Suprapubic skin (tissue), 4 donors: ENCODE measurements at regions not wholly inside any gene's neighbourhood (a gene's known extent, or its start where the extent isn't known, plus 50 kb on each side); places are given as distances from the start of the nearest gene placed in this dataset.

Experiments used
- DNase-seq, 2 donors: peaks; one replicate each; pipeline ENCODE4 v3.0.0-alpha.2; 2019; ENCODE audit warnings: low spot score in 2 of 2
- H3K27ac ChIP-seq: fragments of 200-600 bp; sonication (generic); one replicate; pipeline ENCODE4 v1.5.1; 2019
- H3K27me3 ChIP-seq: fragments of 200-600 bp; sonication (generic); one replicate; pipeline ENCODE4 v1.5.1; 2019
- H3K36me3 ChIP-seq: fragments of 200-600 bp; sonication (generic); one replicate; pipeline ENCODE4 v1.5.1; 2019
- H3K4me1 ChIP-seq: fragments of 200-600 bp; sonication (generic); one replicate; pipeline ENCODE4 v1.5.1; 2019
- H3K4me3 ChIP-seq: fragments of 200-600 bp; sonication (generic); one replicate; pipeline ENCODE4 v1.5.1; 2019; ENCODE audit warnings: mild to moderate bottlenecking
- H3K9me3 ChIP-seq: fragments of 200-600 bp; sonication (generic); one replicate; pipeline ENCODE4 v1.5.1; 2019
- EP300 ChIP-seq: sonication (generic); formaldehyde crosslinking; IDR thresholded peaks from one replicate; pipeline ENCODE4 v1.6.1; 2017; ENCODE audit warnings: antibody characterized with exemption
- POLR2A ChIP-seq, 2 donors: fragments of 450-650 bp; IDR thresholded peaks; one replicate each; pipeline ENCODE4 v1.6.1; 2017; ENCODE audit warnings: antibody characterized with exemption in 2 of 2, mild to moderate bottlenecking in 2 of 2, moderate library complexity in 2 of 2
- POLR2AphosphoS5 ChIP-seq, 3 donors: sonication (generic); formaldehyde crosslinking; IDR thresholded peaks; one replicate each; pipeline ENCODE4 v1.6.1; 2017; ENCODE audit warnings: antibody characterized with exemption in 3 of 3
- WGBS: methylation state at CpG from one replicate; pipeline ENCODE4 v1.1.5; 2018; 5-methylcytosine and 5-hydroxymethylcytosine counted together
- TF ChIP-seq, protein P1 (sequence below), 2 donors: fragments of 200-600 bp in 1 of 2; fragments of 450-650 bp in 1 of 2; sonication (generic) in 1 of 2; IDR thresholded peaks; one replicate each; pipeline ENCODE4 v1.5.1; 2016 to 2019; ENCODE audit warnings: antibody characterized with exemption in 2 of 2, mild to moderate bottlenecking in 1 of 2, moderate library complexity in 1 of 2

- H3K27ac ChIP-seq, result no peak overlapping the region
- no peaks in the 10 kb centered on the region for H3K27me3 ChIP-seq
- WGBS, result 88% methylated on average over 1 of the region's 1 CpG
These were observed 51.0 kb upstream of the WAC start for GRCh38 chr10:28481968-28482367.

More at GRCh38 chr10:28481968-28482367, 51.0 kb upstream of the WAC start:
- no peaks in the 10 kb centered on the region for H3K9me3 ChIP-seq
- no peak overlapping the region for H3K4me3 ChIP-seq
- no peaks in the 10 kb centered on the region for H3K36me3 ChIP-seq
- H3K4me1 ChIP-seq, result no peaks in the 10 kb centered on the region
- no peak for TF ChIP-seq EP300
- TF ChIP-seq, protein P1, sequence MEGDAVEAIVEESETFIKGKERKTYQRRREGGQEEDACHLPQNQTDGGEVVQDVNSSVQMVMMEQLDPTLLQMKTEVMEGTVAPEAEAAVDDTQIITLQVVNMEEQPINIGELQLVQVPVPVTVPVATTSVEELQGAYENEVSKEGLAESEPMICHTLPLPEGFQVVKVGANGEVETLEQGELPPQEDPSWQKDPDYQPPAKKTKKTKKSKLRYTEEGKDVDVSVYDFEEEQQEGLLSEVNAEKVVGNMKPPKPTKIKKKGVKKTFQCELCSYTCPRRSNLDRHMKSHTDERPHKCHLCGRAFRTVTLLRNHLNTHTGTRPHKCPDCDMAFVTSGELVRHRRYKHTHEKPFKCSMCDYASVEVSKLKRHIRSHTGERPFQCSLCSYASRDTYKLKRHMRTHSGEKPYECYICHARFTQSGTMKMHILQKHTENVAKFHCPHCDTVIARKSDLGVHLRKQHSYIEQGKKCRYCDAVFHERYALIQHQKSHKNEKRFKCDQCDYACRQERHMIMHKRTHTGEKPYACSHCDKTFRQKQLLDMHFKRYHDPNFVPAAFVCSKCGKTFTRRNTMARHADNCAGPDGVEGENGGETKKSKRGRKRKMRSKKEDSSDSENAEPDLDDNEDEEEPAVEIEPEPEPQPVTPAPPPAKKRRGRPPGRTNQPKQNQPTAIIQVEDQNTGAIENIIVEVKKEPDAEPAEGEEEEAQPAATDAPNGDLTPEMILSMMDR (IDR thresholded peaks at IDR 0.05), result no peak
- no peak for TF ChIP-seq POLR2AphosphoS5 (IDR thresholded peaks at IDR 0.05)
- no peak for TF ChIP-seq POLR2A (IDR thresholded peaks at IDR 0.05)
- DNase-seq, result no peak
